Glutamatergic neuron (in vitro differentiated cells): ENCODE measurements at regions not wholly inside any gene's neighbourhood (a gene's known extent, or its start where the extent isn't known, plus 50 kb on each side); places are given as distances from the start of the nearest gene placed in this dataset.

ENCODE experiments used
- DNase-seq: peaks from one replicate; pipeline ENCODE4 v3.0.0; 2022
- H3K27ac Mint-ChIP-seq: one replicate; pipeline ENCODE4 v1.8.0; 2020; ENCODE audit warnings: mild to moderate bottlenecking, mixed read lengths, inconsistent platforms; ENCODE audit not compliant: unreplicated experiment
- H3K27me3 Mint-ChIP-seq: one replicate; pipeline ENCODE4 v1.8.0; 2020; ENCODE audit warnings: mild to moderate bottlenecking, moderate library complexity, mixed read lengths, inconsistent platforms; ENCODE audit not compliant: unreplicated experiment
- H3K36me3 Mint-ChIP-seq: one replicate; pipeline ENCODE4 v1.8.0; 2020; ENCODE audit warnings: mild to moderate bottlenecking, mixed read lengths, inconsistent platforms; ENCODE audit not compliant: unreplicated experiment
- H3K4me1 Mint-ChIP-seq: one replicate; pipeline ENCODE4 v1.8.0; 2020; ENCODE audit warnings: mild to moderate bottlenecking, low read depth, mixed read lengths, inconsistent platforms; ENCODE audit not compliant: unreplicated experiment
- H3K4me3 Mint-ChIP-seq: one replicate; pipeline ENCODE4 v1.8.0; 2020; ENCODE audit warnings: mild to moderate bottlenecking, mixed read lengths, inconsistent platforms; ENCODE audit not compliant: unreplicated experiment
- H3K9me3 Mint-ChIP-seq: one replicate; pipeline ENCODE4 v1.8.0; 2020; ENCODE audit warnings: mild to moderate bottlenecking, moderate library complexity, mixed read lengths, inconsistent platforms; ENCODE audit not compliant: unreplicated experiment
- CTCF ChIP-seq: fragments of 200-600 bp; sonication (generic); IDR thresholded peaks from one replicate; pipeline ENCODE4 v1.5.0; 2021; ENCODE audit not compliant: partially characterized antibody, unreplicated experiment

- no peak for TF ChIP-seq CTCF
- no peak for DNase-seq
- no peak overlapping the region for H3K27ac Mint-ChIP-seq
- H3K27me3 Mint-ChIP-seq = peaks cover 1% of the 10 kb centered on the region
- H3K36me3 Mint-ChIP-seq = no peaks in the 10 kb centered on the region
- no peaks in the 10 kb centered on the region for H3K9me3 Mint-ChIP-seq
- peaks cover 1% of the 10 kb centered on the region for H3K4me1 Mint-ChIP-seq
- H3K4me3 Mint-ChIP-seq = no peak overlapping the region
Measured at GRCh38 chr6:148288541-148288940, 54.1 kb upstream of the SASH1 start.

- TF ChIP-seq CTCF = no peak
- H3K4me1 Mint-ChIP-seq = peaks cover 1% of the 10 kb centered on the region
- no peak overlapping the region for H3K27ac Mint-ChIP-seq
- H3K4me3 Mint-ChIP-seq = no peak overlapping the region
- no peaks in the 10 kb centered on the region for H3K36me3 Mint-ChIP-seq
- no peaks in the 10 kb centered on the region for H3K9me3 Mint-ChIP-seq
- no peak for DNase-seq
- peaks cover 1% of the 10 kb centered on the region for H3K27me3 Mint-ChIP-seq
Measured at GRCh38 chr6:148289153-148289552, 53.5 kb upstream of the SASH1 start.

- Mint-ChIP-seq H3K4me3 (no peak overlapping the region), H3K27me3 (peaks cover 1% of the 10 kb centered on the region), H3K27ac (no peak overlapping the region), H3K4me1 (peaks cover 4% of the 10 kb centered on the region), H3K9me3 (no peaks in the 10 kb centered on the region), H3K36me3 (no peaks in the 10 kb centered on the region)
- DNase-seq = no peak
- TF ChIP-seq CTCF = no peak
Measured at GRCh38 chr6:148291876-148292275, 50.8 kb upstream of the SASH1 start.
